GM19468 (cell line): ENCODE measurements at regions not wholly inside any gene's neighbourhood (a gene's known extent, or its start where the extent isn't known, plus 50 kb on each side); places are given as distances from the start of the nearest gene placed in this dataset.

Experiments
- ATAC-seq: cut with Tn5 transposase; IDR thresholded peaks from one replicate; pipeline ENCODE4 v1.9.1; 2021; ENCODE audit warnings: mild to moderate bottlenecking, moderate library complexity, moderate number of reproducible peaks; ENCODE audit not compliant: unreplicated experiment; ENCODE audit errors: extremely low read depth

GRCh38 chr9:1617419-1617818 lies 397.7 kb upstream of the SMARCA2 start:
- ATAC-seq, result no peak

GRCh38 chr9:1619915-1620710 lies 395.0 kb upstream of the SMARCA2 start:
- ATAC-seq, result no peak

- ATAC-seq, result no peak
Observed at GRCh38 chr9:1637401-1637800, 377.7 kb upstream of the SMARCA2 start.

- no peak for ATAC-seq
Observed at GRCh38 chr9:1639166-1639565, 376.0 kb upstream of the SMARCA2 start.

GRCh38 chr9:1647776-1648175 lies 367.4 kb upstream of the SMARCA2 start:
- no peak for ATAC-seq

GRCh38 chr9:1653282-1653681 lies 361.9 kb upstream of the SMARCA2 start:
- no peak for ATAC-seq

- no peak for ATAC-seq
Observed at GRCh38 chr9:1658661-1659362, 356.3 kb upstream of the SMARCA2 start.

- no peak for ATAC-seq
Observed at GRCh38 chr9:1659363-1659690, 355.8 kb upstream of the SMARCA2 start.

- ATAC-seq, result no peak
Observed at GRCh38 chr9:1668441-1668840, 346.7 kb upstream of the SMARCA2 start.

GRCh38 chr9:1673300-1673699 lies 341.8 kb upstream of the SMARCA2 start:
- ATAC-seq, result no peak

GRCh38 chr9:1676771-1677170 lies 338.4 kb upstream of the SMARCA2 start:
- ATAC-seq, result no peak

GRCh38 chr9:1683951-1684350 lies 331.2 kb upstream of the SMARCA2 start:
- no peak for ATAC-seq

GRCh38 chr9:1698991-1699390 lies 316.2 kb upstream of the SMARCA2 start:
- no peak for ATAC-seq

GRCh38 chr9:1701113-1701512 lies 314.0 kb upstream of the SMARCA2 start:
- ATAC-seq, result no peak

GRCh38 chr9:1702701-1703100 lies 312.4 kb upstream of the SMARCA2 start:
- no peak for ATAC-seq

GRCh38 chr9:1707291-1707690 lies 307.9 kb upstream of the SMARCA2 start:
- no peak for ATAC-seq

- ATAC-seq, result no peak
Observed at GRCh38 chr9:1708219-1708618, 306.9 kb upstream of the SMARCA2 start.

GRCh38 chr9:1709347-1709746 lies 305.8 kb upstream of the SMARCA2 start:
- ATAC-seq, result no peak

GRCh38 chr9:1712861-1713450 lies 302.2 kb upstream of the SMARCA2 start:
- ATAC-seq, result no peak

- ATAC-seq, result no peak
Observed at GRCh38 chr9:1713841-1714240, 301.3 kb upstream of the SMARCA2 start.

GRCh38 chr9:1717882-1718281 lies 297.3 kb upstream of the SMARCA2 start:
- no peak for ATAC-seq
